Ureter (tissue), 1 donor: ENCODE measurements at regions not wholly inside any gene's neighbourhood (a gene's known extent, or its start where the extent isn't known, plus 50 kb on each side); places are given as distances from the start of the nearest gene placed in this dataset.

Source experiments
- DNase-seq: peaks from one replicate; pipeline ENCODE4 v3.0.0-alpha.2; 2020; ENCODE audit warnings: low spot score
- donor health status: DM: yes; HTN: yes; CAD: no.

- DNase-seq, result no peak
Measured at GRCh38 chr2:223107825-223108224, 55.8 kb downstream of the KCNE4 start.

GRCh38 chr2:223108351-223109050 is 56.5 kb downstream of the KCNE4 start:
- DNase-seq, result no peak

- no peak for DNase-seq
Measured at GRCh38 chr2:223109341-223109740, 57.4 kb downstream of the KCNE4 start.

- DNase-seq, result no peak
Measured at GRCh38 chr2:223113161-223113560, 61.2 kb downstream of the KCNE4 start.

- no peak for DNase-seq
Measured at GRCh38 chr2:223114170-223114569, 62.2 kb downstream of the KCNE4 start.

GRCh38 chr2:223114917-223115316 is 62.9 kb downstream of the KCNE4 start:
- no peak for DNase-seq

- DNase-seq, result no peak
Measured at GRCh38 chr2:223117533-223117932, 65.5 kb downstream of the KCNE4 start.

GRCh38 chr2:223121283-223121682 is 69.3 kb downstream of the KCNE4 start:
- DNase-seq, result no peak

GRCh38 chr2:223122781-223123180 is 70.8 kb downstream of the KCNE4 start:
- no peak for DNase-seq

GRCh38 chr2:223123855-223124610 is 72.0 kb downstream of the KCNE4 start:
- DNase-seq, result no peak

GRCh38 chr2:223141606-223142005 is 89.6 kb downstream of the KCNE4 start:
- DNase-seq, result no peak

GRCh38 chr2:223142118-223142517 is 90.1 kb downstream of the KCNE4 start:
- DNase-seq, result no peak

GRCh38 chr2:223147431-223147830 is 95.4 kb downstream of the KCNE4 start:
- no peak for DNase-seq

GRCh38 chr2:223148516-223148915 is 96.5 kb downstream of the KCNE4 start:
- DNase-seq, result no peak

GRCh38 chr2:223155956-223156355 is 104.0 kb downstream of the KCNE4 start:
- no peak for DNase-seq

- DNase-seq, result no peak
Measured at GRCh38 chr2:223161873-223162458, 110.0 kb downstream of the KCNE4 start.

- no peak for DNase-seq
Measured at GRCh38 chr2:223165423-223166214, 113.6 kb downstream of the KCNE4 start.

- DNase-seq, result no peak
Measured at GRCh38 chr2:223166215-223166493, 114.2 kb downstream of the KCNE4 start.

GRCh38 chr2:223166983-223167650 is 115.1 kb downstream of the KCNE4 start:
- no peak for DNase-seq

- no peak for DNase-seq
Measured at GRCh38 chr2:223169830-223170605, 118.0 kb downstream of the KCNE4 start.

GRCh38 chr2:223176970-223177369 is 125.0 kb downstream of the KCNE4 start:
- no peak for DNase-seq
